ENCODE measurements at regions not wholly inside any gene's neighbourhood (a gene's known extent, or its start where the extent isn't known, plus 50 kb on each side); places are given as distances from the start of the nearest gene placed in this dataset.

DNA sequence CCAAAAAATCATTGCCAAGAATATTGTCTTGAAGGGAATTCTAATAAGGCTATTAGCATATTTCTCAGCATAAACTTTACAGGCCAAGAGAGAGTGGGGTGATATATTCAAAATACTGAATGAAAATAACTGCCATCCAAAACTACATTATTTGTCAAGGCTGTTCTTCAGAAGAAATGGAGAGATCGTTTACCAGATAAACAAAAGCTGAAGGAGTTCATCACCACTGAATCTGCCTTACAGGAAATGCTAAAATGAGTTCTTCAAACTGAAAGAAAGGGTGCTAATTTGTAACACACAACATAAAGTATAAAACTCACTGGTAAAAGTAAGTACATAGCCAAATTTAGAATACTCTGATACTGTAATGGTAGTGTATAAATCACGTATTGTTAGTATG lies 517.0 kb downstream of the TENT5A start:
- TF ChIP-seq, protein P1, sequence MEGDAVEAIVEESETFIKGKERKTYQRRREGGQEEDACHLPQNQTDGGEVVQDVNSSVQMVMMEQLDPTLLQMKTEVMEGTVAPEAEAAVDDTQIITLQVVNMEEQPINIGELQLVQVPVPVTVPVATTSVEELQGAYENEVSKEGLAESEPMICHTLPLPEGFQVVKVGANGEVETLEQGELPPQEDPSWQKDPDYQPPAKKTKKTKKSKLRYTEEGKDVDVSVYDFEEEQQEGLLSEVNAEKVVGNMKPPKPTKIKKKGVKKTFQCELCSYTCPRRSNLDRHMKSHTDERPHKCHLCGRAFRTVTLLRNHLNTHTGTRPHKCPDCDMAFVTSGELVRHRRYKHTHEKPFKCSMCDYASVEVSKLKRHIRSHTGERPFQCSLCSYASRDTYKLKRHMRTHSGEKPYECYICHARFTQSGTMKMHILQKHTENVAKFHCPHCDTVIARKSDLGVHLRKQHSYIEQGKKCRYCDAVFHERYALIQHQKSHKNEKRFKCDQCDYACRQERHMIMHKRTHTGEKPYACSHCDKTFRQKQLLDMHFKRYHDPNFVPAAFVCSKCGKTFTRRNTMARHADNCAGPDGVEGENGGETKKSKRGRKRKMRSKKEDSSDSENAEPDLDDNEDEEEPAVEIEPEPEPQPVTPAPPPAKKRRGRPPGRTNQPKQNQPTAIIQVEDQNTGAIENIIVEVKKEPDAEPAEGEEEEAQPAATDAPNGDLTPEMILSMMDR (IDR thresholded peaks at IDR 0.05): no peak
- no peak for TF ChIP-seq ZFX (IDR thresholded peaks at IDR 0.05; ENCODE audit: borderline replicate concordance)
- H3K27ac ChIP-seq: no peak overlapping the region

DNA sequence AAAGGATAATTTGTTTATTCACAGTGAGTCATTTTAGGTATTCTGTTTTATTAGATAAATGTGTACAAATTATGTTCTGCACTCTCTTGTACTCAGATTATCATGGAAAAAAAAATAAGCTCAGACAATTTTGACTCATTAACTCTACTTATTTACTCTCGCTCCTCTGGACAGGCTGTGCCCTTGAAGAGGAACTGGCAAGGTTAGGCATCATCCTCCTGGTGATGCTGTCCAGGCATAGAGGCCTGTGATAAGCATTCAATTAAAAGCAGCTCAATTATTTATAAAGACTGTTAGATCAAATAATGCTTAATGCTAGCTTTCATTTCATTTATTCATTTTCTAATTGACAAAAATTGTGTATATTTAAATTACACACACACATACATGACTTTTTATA lies 518.5 kb downstream of the TENT5A start:
- no peak overlapping the region for H3K27ac ChIP-seq
- TF ChIP-seq ZFX (IDR thresholded peaks at IDR 0.05; ENCODE audit: borderline replicate concordance): no peak
- TF ChIP-seq, protein P1 (IDR thresholded peaks at IDR 0.05): no peak

GRCh38 chr6:81228912-81229555 lies 523.4 kb downstream of the TENT5A start:
- no peak for TF ChIP-seq ZFX (IDR thresholded peaks at IDR 0.05; ENCODE audit: borderline replicate concordance)
- TF ChIP-seq, protein P1 (IDR thresholded peaks at IDR 0.05): no peak
- H3K27ac ChIP-seq: no peak overlapping the region; the same call in 1 of the 2 replicates

DNA sequence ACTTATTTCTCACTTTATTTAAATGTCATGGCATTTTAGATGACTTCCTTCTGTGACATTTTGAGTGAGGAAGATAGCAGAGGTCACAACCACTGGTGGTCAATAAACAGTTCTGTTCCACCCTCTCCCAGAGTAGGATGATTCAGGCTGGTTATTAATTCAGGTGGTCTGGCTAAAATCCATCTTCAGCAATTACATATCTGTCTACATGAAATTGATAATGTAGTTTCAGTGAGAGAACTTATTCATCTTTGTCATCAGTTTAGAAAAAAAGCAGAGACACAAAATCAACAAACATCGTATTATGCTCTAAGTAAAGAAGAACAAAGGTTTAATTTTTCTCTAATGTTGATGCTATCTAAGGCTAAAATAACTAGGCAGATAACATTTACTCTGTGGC lies 525.5 kb downstream of the TENT5A start:
- no peak overlapping the region for H3K27ac ChIP-seq
- TF ChIP-seq ZFX (IDR thresholded peaks at IDR 0.05; ENCODE audit: borderline replicate concordance): no peak
- TF ChIP-seq, protein P1 (IDR thresholded peaks at IDR 0.05): no peak

DNA sequence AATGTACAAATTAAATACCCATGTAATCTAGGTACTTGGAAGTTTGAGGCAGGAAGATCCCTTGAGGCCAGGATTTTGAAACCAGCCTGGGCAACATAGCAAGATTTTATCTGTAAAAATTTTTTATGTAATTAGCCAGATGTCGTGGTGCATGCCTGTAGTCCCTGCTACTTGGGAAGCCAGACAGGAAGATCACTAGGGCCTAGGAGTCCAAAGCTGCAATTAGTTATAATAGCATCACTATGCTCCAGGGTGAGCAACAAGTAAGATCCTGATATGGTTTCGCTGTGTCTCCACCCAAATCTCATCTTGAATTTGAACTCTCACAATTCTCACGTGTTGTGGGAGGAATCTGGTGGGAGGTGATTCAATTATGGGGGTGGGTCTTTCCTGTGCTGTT lies 535.8 kb downstream of the TENT5A start:
- TF ChIP-seq ZFX (IDR thresholded peaks at IDR 0.05; ENCODE audit: borderline replicate concordance): no peak
- TF ChIP-seq, protein P1 (IDR thresholded peaks at IDR 0.05): no peak
- H3K27ac ChIP-seq: no peak overlapping the region

- H3K27ac ChIP-seq: no peak overlapping the region
- TF ChIP-seq, protein P1 (IDR thresholded peaks at IDR 0.05): no peak
- no peak for TF ChIP-seq ZFX (IDR thresholded peaks at IDR 0.05; ENCODE audit: borderline replicate concordance)
These were observed 537.4 kb downstream of the TENT5A start for GRCh38 chr6:81215092-81215432.

DNA sequence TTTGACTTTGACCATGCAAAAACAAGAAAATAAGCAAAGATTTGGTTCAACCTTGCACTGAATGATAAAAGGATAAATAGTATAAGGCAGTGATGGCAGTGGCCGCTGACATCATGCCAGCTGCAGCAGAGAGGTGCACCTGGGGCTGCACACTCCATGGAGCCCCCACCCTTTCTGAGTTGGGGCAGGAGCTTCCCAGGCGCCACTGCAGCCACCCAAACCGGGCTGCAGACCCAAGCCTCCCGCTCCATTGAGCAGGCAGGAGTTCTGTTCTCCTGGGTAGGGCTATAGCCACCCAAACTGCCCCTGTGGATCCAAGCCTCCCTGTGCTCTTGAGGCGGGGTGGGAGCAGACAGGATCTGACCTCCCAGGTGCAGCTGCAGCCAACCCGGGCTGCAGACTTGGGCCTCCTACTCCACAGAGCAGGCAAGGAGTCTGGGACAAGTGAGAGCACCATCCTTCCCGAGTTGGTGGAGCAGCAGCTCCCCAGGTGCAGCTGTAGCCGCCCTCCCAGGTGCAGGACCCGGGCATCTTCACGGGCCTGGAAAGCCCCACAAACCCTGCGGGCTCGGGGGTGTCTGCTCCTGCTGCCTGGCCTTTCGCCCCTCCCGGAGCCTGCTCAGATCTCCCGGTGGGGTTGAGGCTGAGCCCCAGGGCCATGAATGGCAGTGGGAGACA lies 537.9 kb downstream of the TENT5A start:
- TF ChIP-seq, protein P1 (IDR thresholded peaks at IDR 0.05): no peak
- TF ChIP-seq ZFX (IDR thresholded peaks at IDR 0.05; ENCODE audit: borderline replicate concordance): no peak
- H3K27ac ChIP-seq: no peak overlapping the region

Data from 22Rv1 (cell line).